IMR-90 (cell line): ENCODE measurements at regions not wholly inside any gene's neighbourhood (a gene's known extent, or its start where the extent isn't known, plus 50 kb on each side); places are given as distances from the start of the nearest gene placed in this dataset.

ENCODE experiments used
- ATAC-seq: fragments of 200-7000 bp; cut with Tn5 transposase; 2 replicates; pipeline ENCODE4 v1.9.1; 2020; ENCODE audit warnings: low read depth, mild to moderate bottlenecking, moderate library complexity
- BruUV-seq: library from RNA; stranded (reverse); fragments of 400-500 nt; replicated peaks from 2 replicates; lab custom pipeline; 2021; lab: Mats Ljungman, UMichigan
- CTCF ChIA-PET: fragments of 300-600 bp; formaldehyde crosslinking; extraction: SDS; loops from one replicate; lab custom pipeline; 2021; ENCODE audit warnings: antibody characterized with exemption; lab: Yijun Ruan, JAX
- POLR2A ChIA-PET: fragments of 300-600 bp; sonication (Branson Sonifier 250); formaldehyde crosslinking; loops from one replicate; lab custom pipeline; 2022; ENCODE audit warnings: antibody characterized with exemption; ENCODE audit not compliant: unreplicated experiment; lab: Charles Lee
- DNase-seq: peaks from one replicate; pipeline ENCODE4 v3.0.0; 2013
- H2AFZ ChIP-seq: replicated peaks from 2 replicates; pipeline ENCODE3; 2013; ENCODE audit warnings: low read length, mild to moderate bottlenecking; ENCODE audit not compliant: poor library complexity
- H2AK5ac ChIP-seq: 2 replicates; pipeline ENCODE4 v1.6.1; 2013; ENCODE audit warnings: low read depth, low read length, inconsistent platforms
- H2AK9ac ChIP-seq: replicated peaks from 2 replicates; pipeline ENCODE3; 2013; ENCODE audit warnings: mild to moderate bottlenecking, low read depth, low read length, moderate library complexity; ENCODE audit not compliant: poor library complexity
- H2BK120ac ChIP-seq: 2 replicates; pipeline ENCODE4 v1.6.1; 2013; ENCODE audit warnings: low read depth, low read length, inconsistent platforms
- H2BK15ac ChIP-seq: 3 replicates; pipeline ENCODE4 v1.6.1; 2013; ENCODE audit warnings: low read depth, low read length, inconsistent platforms
- H2BK20ac ChIP-seq: 2 replicates; pipeline ENCODE4 v1.6.1; 2013; ENCODE audit warnings: low read depth, mild to moderate bottlenecking, inconsistent platforms, low read length, moderate library complexity
- H2BK5ac ChIP-seq: 2 replicates; pipeline ENCODE4 v1.6.1; 2013; ENCODE audit warnings: mild to moderate bottlenecking, low read depth, low read length, inconsistent platforms; ENCODE audit not compliant: poor library complexity, severe bottlenecking
- H3K14ac ChIP-seq: replicated peaks from 2 replicates; pipeline ENCODE4 v1.6.1; 2013; ENCODE audit warnings: low read depth, low read length, inconsistent platforms
- H3K18ac ChIP-seq: 2 replicates; pipeline ENCODE4 v1.6.1; 2013; ENCODE audit warnings: low read depth, low read length, control low read depth
- H3K23ac ChIP-seq: 2 replicates; pipeline ENCODE4 v1.6.1; 2013; ENCODE audit warnings: low read depth, low read length, inconsistent platforms
- H3K27ac ChIP-seq: 2 replicates; pipeline ENCODE4 v1.5.1; 2013; ENCODE audit warnings: mild to moderate bottlenecking, control low read depth, low read length; ENCODE audit not compliant: insufficient read depth
- H3K27me3 ChIP-seq: 2 replicates; pipeline ENCODE4 v1.6.1; 2013; ENCODE audit warnings: low read length; ENCODE audit not compliant: control insufficient read depth, insufficient read depth
- H3K36me3 ChIP-seq: 2 replicates; pipeline ENCODE4 v1.6.1; 2013; ENCODE audit warnings: low read length, mixed read lengths; ENCODE audit not compliant: control insufficient read depth, insufficient read depth
- H3K4ac ChIP-seq: 2 replicates; pipeline ENCODE4 v1.6.1; 2013; ENCODE audit warnings: low read depth, low read length, inconsistent platforms
- H3K4me1 ChIP-seq: 2 replicates; pipeline ENCODE4 v1.6.1; 2013; ENCODE audit warnings: low read length, mixed read lengths; ENCODE audit not compliant: control insufficient read depth, insufficient read depth
- H3K4me2 ChIP-seq: 2 replicates; pipeline ENCODE4 v1.6.1; 2013; ENCODE audit warnings: low read depth, mild to moderate bottlenecking, control low read depth, low read length, moderate library complexity
- H3K4me3 ChIP-seq: 2 replicates; pipeline ENCODE4 v1.5.1; 2013; ENCODE audit warnings: low read depth, mild to moderate bottlenecking, control low read depth, low read length, moderate library complexity; ENCODE audit not compliant: insufficient read depth
- H3K56ac ChIP-seq: 2 replicates; pipeline ENCODE4 v1.6.1; 2013; ENCODE audit warnings: low read length, inconsistent platforms; ENCODE audit not compliant: insufficient read depth; ENCODE audit errors: extremely low read depth
- H3K79me1 ChIP-seq, 2 experiments: 2 replicates each; pipeline ENCODE4 v1.6.1; 2013; ENCODE audit warnings: low read length in 2 of 2, inconsistent platforms in 1 of 2, low read depth in 1 of 2
- H3K9ac ChIP-seq: 2 replicates; pipeline ENCODE4 v1.6.1; 2013; ENCODE audit warnings: low read depth, low read length, control low read depth
- H3K9me1 ChIP-seq: 2 replicates; pipeline ENCODE4 v1.6.1; 2013; ENCODE audit warnings: low read length, inconsistent platforms; ENCODE audit not compliant: insufficient read depth
- H3K9me3 ChIP-seq: 2 replicates; pipeline ENCODE4 v1.6.1; 2013; ENCODE audit warnings: low read length; ENCODE audit not compliant: control insufficient read depth, insufficient read depth
- H4K20me1 ChIP-seq: 2 replicates; pipeline ENCODE4 v1.6.1; 2013; ENCODE audit warnings: low read length, inconsistent platforms; ENCODE audit not compliant: insufficient read depth
- H4K5ac ChIP-seq: 2 replicates; pipeline ENCODE4 v1.6.1; 2013; ENCODE audit warnings: mild to moderate bottlenecking, low read depth, low read length, control low read depth
- H4K8ac ChIP-seq, 2 experiments: 2 replicates each; pipeline ENCODE4 v1.6.1; 2013; ENCODE audit warnings: low read depth in 2 of 2, low read length in 2 of 2, control low read depth in 1 of 2, inconsistent platforms in 1 of 2
- H4K91ac ChIP-seq: 2 replicates; pipeline ENCODE4 v1.6.1; 2013; ENCODE audit warnings: low read depth, low read length, inconsistent platforms; ENCODE audit not compliant: insufficient read depth
- BHLHE40 ChIP-seq: fragments of 150-350 bp; IDR thresholded peaks from 2 replicates; pipeline ENCODE4 v1.6.1; 2016; ENCODE audit warnings: mild to moderate bottlenecking, low read depth, low read length
- MXI1 ChIP-seq: IDR thresholded peaks from 2 replicates; pipeline ENCODE4 v1.6.1; 2012; ENCODE audit warnings: low read depth, mild to moderate bottlenecking, low read length, moderate library complexity, borderline replicate concordance
- POLR2A ChIP-seq: IDR thresholded peaks from 2 replicates; pipeline ENCODE4 v1.6.1; 2012; ENCODE audit warnings: mild to moderate bottlenecking, low read depth, low read length
- RCOR1 ChIP-seq: IDR thresholded peaks from 2 replicates; pipeline ENCODE4 v1.6.1; 2012; ENCODE audit warnings: mild to moderate bottlenecking, low read length, improper control_type of control experiment; ENCODE audit not compliant: insufficient replicate concordance
- WGBS, 2 experiments: methylation state at CpG; one replicate each; pipeline versions ENCODE4 v1.1.5 to v1.1.7; 2013; ENCODE audit warnings: missing lambda C conversion rate in 2 of 2; ENCODE audit not compliant: insufficient read length in 1 of 2; ENCODE audit errors: extremely low coverage in 2 of 2; 5-methylcytosine and 5-hydroxymethylcytosine counted together
- dilution Hi-C: fragments of 300-500 bp; cut with HindIII; formaldehyde crosslinking; loops from one replicate; pipeline ENCODE4 v1.14.3; 2018; ENCODE audit warnings: low sequenced_read_pairs; ENCODE audit not compliant: unreplicated experiment
- in situ Hi-C: fragments of 300-500 bp; cut with MboI; formaldehyde crosslinking; loops from 3 replicates; pipeline ENCODE4 v1.14.3; 2019; ENCODE audit warnings: low sequenced_read_pairs, inconsistent platforms, mixed read lengths
- intact Hi-C: fragments of 100-400 bp; cut with micrococcal nuclease; formaldehyde crosslinking; loops from 2 replicates; pipeline ENCODE4 v1.10.0; 2022

DNA sequence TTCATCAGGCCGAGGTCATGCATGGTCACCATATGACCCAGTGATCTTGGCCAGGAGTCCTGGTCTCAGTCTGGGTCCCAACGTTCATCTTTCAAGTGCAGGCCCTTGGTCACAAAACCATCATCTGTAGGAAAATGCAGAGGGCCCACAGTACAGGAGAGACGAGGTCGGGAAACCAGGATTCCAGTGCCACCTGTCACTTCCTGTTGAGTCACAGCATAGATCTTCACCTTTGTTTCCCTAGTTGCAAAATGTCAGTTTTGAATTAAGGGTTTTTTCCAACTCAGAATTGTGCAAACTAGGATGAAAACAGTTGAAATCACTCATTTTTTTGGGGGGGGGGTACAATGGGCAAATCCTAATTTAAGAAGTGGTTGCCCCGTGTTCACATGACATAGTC, 162.2 kb downstream of the INSIG2 start:
- POLR2A ChIA-PET, result interaction anchor here (0.7 kb wide), 1 partner anchor 22 kb away, joined by 3 read pairs; no protein-coding TSS in a partner anchor

More for the DNA sequence above, 162.2 kb downstream of the INSIG2 start:
- H3K14ac ChIP-seq, result no peak overlapping the region
- H4K20me1 ChIP-seq, result no peaks in the 10 kb centered on the region
- no peaks in the 10 kb centered on the region for H3K4me1 ChIP-seq
- no peak overlapping the region for H2AK9ac ChIP-seq
- WGBS, 2 experiments, result 80% methylated on average over 1 of the region's 5 CpGs; no CpG with 5 or more reads in 1 of the 2 experiments
- no peak overlapping the region for H2BK120ac ChIP-seq
- intact Hi-C loops, result no loop called here
- no peaks in the 10 kb centered on the region for H3K9me3 ChIP-seq
- BruUV-seq, result no TSS peak
- no peaks in the 10 kb centered on the region for H3K79me1 ChIP-seq
- no peak overlapping the region for H3K9ac ChIP-seq
- no peak overlapping the region for H2AFZ ChIP-seq
- no peak overlapping the region for H4K5ac ChIP-seq
- no peak overlapping the region for H3K4ac ChIP-seq
- dilution Hi-C loops, result no loop called here
- ATAC-seq, result no peak
- no peaks in the 10 kb centered on the region for H3K36me3 ChIP-seq
- no peak overlapping the region for H4K91ac ChIP-seq
- H3K18ac ChIP-seq, result no peak overlapping the region
- no peak overlapping the region for H3K4me2 ChIP-seq
- no peak overlapping the region for H3K27ac ChIP-seq
- in situ Hi-C loops, result no loop called here
- CTCF ChIA-PET, result no interaction called here
- no peaks in the 10 kb centered on the region for H3K9me1 ChIP-seq
- no peak overlapping the region for H2AK5ac ChIP-seq
- H3K56ac ChIP-seq, result no peak overlapping the region
- TF ChIP-seq POLR2A (no peak), RCOR1 (no peak), BHLHE40 (no peak), MXI1 (no peak)
- H2BK5ac ChIP-seq, result no peak overlapping the region
- no peak overlapping the region for H3K23ac ChIP-seq
- H3K27me3 ChIP-seq, result no peaks in the 10 kb centered on the region
- no peak overlapping the region for H4K8ac ChIP-seq
- H2BK15ac ChIP-seq, result no peak overlapping the region
- no peak overlapping the region for H2BK20ac ChIP-seq
- H3K4me3 ChIP-seq, result no peak overlapping the region
- DNase-seq, result no peak
